D721Med (cell line): ENCODE measurements at regions not wholly inside any gene's neighbourhood (a gene's known extent, or its start where the extent isn't known, plus 50 kb on each side); places are given as distances from the start of the nearest gene placed in this dataset.

Experiments used
- DNase-seq: peaks from one replicate; pipeline ENCODE4 v3.0.0; 2011; ENCODE audit warnings: low spot score; ENCODE audit not compliant: insufficient read length
- FAIRE-seq: peaks from 2 replicates; lab custom pipeline; 2011; peaks lifted over from hg19 to GRCh38; lab: Jason Lieb, UNC
- TF ChIP-seq, protein P1 (sequence below): IDR thresholded peaks from 2 replicates; pipeline ENCODE4 v1.5.1; 2012; ENCODE audit warnings: mild to moderate bottlenecking, control low read depth; ENCODE audit not compliant: insufficient read depth; ENCODE audit errors: missing control alignments

DNA sequence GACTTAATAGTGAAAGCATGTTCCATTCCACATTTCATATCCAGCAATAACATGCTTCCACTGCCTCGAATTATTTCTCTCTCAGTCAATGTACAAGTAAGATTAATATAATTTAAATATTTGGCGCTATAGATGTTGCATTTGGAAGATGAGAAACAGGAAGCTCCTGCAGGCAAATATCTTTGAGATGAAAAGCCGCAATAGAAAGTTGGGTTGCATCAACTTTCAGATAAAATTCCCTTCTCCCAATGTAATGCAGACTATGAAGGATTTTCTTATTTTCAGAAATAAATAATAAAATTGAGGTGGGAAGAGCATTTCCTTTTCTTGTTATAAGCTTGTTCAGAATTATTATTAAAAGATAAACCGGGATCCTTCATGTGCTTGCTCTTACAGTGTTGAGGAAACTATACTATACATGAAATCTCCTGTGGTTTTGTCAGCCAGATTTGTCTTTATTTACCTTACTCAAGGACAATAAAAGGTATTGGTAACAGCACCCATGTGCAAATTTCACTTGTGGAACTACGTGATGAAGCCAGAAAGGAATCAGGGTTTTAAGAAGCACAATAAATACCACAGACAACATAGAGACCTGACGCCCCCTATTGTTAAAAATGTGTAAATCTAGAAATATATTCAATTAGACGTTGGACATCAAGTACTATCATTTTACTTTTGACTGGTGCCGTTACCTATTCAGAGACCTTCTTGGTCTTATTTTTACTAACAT, 307.0 kb downstream of the ARPP21 start:
- peak; percentile 74 for FAIRE-seq
- TF ChIP-seq, protein P1, sequence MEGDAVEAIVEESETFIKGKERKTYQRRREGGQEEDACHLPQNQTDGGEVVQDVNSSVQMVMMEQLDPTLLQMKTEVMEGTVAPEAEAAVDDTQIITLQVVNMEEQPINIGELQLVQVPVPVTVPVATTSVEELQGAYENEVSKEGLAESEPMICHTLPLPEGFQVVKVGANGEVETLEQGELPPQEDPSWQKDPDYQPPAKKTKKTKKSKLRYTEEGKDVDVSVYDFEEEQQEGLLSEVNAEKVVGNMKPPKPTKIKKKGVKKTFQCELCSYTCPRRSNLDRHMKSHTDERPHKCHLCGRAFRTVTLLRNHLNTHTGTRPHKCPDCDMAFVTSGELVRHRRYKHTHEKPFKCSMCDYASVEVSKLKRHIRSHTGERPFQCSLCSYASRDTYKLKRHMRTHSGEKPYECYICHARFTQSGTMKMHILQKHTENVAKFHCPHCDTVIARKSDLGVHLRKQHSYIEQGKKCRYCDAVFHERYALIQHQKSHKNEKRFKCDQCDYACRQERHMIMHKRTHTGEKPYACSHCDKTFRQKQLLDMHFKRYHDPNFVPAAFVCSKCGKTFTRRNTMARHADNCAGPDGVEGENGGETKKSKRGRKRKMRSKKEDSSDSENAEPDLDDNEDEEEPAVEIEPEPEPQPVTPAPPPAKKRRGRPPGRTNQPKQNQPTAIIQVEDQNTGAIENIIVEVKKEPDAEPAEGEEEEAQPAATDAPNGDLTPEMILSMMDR, result peak; percentile 60
- no peak for DNase-seq

GRCh38 chr3:35946854-35947515, 307.7 kb downstream of the ARPP21 start:
- FAIRE-seq (no peak), DNase-seq (no peak)
- TF ChIP-seq, protein P1, result no peak

DNA sequence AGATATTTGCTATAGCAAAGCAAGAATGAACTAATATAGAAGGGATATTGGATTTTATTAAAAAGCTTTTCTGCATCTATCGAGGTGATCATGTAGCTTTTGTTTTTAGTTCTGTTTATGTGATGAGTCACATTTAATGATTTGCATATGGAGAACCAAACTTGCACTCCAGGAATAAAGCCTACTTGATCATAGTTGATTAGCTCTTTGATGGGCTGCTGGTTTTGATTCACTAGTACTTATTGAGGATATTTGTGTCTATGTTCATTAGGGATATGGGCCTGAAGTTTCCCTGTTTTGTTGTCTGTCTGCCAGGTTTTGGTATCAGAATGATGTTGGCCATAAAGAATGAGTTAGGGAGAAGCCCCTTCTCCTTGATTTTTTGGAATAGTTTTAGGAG, 310.7 kb downstream of the ARPP21 start:
- FAIRE-seq (no peak), DNase-seq (no peak)
- TF ChIP-seq, protein P1, result no peak

- DNase-seq (no peak), FAIRE-seq (no peak)
- TF ChIP-seq, protein P1, result no peak
Measured at GRCh38 chr3:35954413-35954812, 315.1 kb downstream of the ARPP21 start.

- TF ChIP-seq, protein P1, result peak; percentile 67
- peak; percentile 95 for FAIRE-seq
- no peak for DNase-seq
Measured at GRCh38 chr3:35965908-35966307, 326.6 kb downstream of the ARPP21 start.

- no peak for FAIRE-seq
- no peak for DNase-seq
- TF ChIP-seq, protein P1, result no peak
Measured at GRCh38 chr3:35966629-35967464, 327.5 kb downstream of the ARPP21 start.
